Bone marrow (tissue), 2 donors: ENCODE measurements at regions not wholly inside any gene's neighbourhood (a gene's known extent, or its start where the extent isn't known, plus 50 kb on each side); places are given as distances from the start of the nearest gene placed in this dataset.
A peak's percentile ranks its signal among the peaks of the same experiment; 100 is the strongest.
"Not testable (repeated sequence)": the region's sequence is repeated elsewhere in the genome, so short reads cannot be mapped to it uniquely, and the experiment has no call there.

ENCODE experiments used
- DNase-seq, 2 donors: peaks; one replicate each; lab custom pipeline; 2025; lab: John Stamatoyannopoulos, UW

GRCh38 chr6:14217728-14218518 is 100.4 kb downstream of the CD83 start:
- no peak for DNase-seq

GRCh38 chr6:14218519-14218800 is 100.9 kb downstream of the CD83 start:
- DNase-seq = no peak

- no peak for DNase-seq
These were observed 104.2 kb downstream of the CD83 start for GRCh38 chr6:14221564-14222279.

GRCh38 chr6:14222956-14223355 is 105.4 kb downstream of the CD83 start:
- DNase-seq = no peak

- DNase-seq = peak in 1 of 2 donors; percentile 65
These were observed 107.0 kb downstream of the CD83 start for GRCh38 chr6:14224359-14225103.

GRCh38 chr6:14226051-14226660 is 108.6 kb downstream of the CD83 start:
- DNase-seq = no peak

GRCh38 chr6:14228571-14228970 is 111.0 kb downstream of the CD83 start:
- no peak for DNase-seq

GRCh38 chr6:14231071-14231483 is 113.5 kb downstream of the CD83 start:
- no peak for DNase-seq

- no peak for DNase-seq
These were observed 114.1 kb downstream of the CD83 start for GRCh38 chr6:14231501-14232280.

GRCh38 chr6:14232889-14233288 is 115.3 kb downstream of the CD83 start:
- DNase-seq = no peak

GRCh38 chr6:14235653-14236356 is 118.2 kb downstream of the CD83 start:
- no peak for DNase-seq

GRCh38 chr6:14239097-14239496 is 121.5 kb downstream of the CD83 start:
- no peak for DNase-seq

GRCh38 chr6:14240411-14241166 is 123.0 kb downstream of the CD83 start:
- no peak for DNase-seq

- DNase-seq = no peak
These were observed 123.9 kb downstream of the CD83 start for GRCh38 chr6:14241255-14242070.

GRCh38 chr6:14242912-14243311 is 125.3 kb downstream of the CD83 start:
- not testable (repeated sequence) for DNase-seq

GRCh38 chr6:14243597-14243996 is 126.0 kb downstream of the CD83 start:
- DNase-seq = no peak

- no peak for DNase-seq
These were observed 129.3 kb downstream of the CD83 start for GRCh38 chr6:14246876-14247275.

GRCh38 chr6:14250573-14250972 is 133.0 kb downstream of the CD83 start:
- no peak for DNase-seq

GRCh38 chr6:14252271-14252850 is 134.8 kb downstream of the CD83 start:
- DNase-seq = no peak
